ENCODE measurements at regions not wholly inside any gene's neighbourhood (a gene's known extent, or its start where the extent isn't known, plus 50 kb on each side); places are given as distances from the start of the nearest gene placed in this dataset.

- DNase-seq, result peak in 1 of 42 donors; percentile 37
- intact Hi-C loops (cut with DNase I), result no loop called here
Measured at GRCh38 chr2:236667526-236667925, 97.9 kb downstream of the ACKR3 start.

GRCh38 chr2:236668531-236668969 lies 98.9 kb downstream of the ACKR3 start:
- intact Hi-C loops (cut with DNase I), result no loop called here
- peak in 2 of 42 donors; percentile 30 to 38 for DNase-seq

DNA sequence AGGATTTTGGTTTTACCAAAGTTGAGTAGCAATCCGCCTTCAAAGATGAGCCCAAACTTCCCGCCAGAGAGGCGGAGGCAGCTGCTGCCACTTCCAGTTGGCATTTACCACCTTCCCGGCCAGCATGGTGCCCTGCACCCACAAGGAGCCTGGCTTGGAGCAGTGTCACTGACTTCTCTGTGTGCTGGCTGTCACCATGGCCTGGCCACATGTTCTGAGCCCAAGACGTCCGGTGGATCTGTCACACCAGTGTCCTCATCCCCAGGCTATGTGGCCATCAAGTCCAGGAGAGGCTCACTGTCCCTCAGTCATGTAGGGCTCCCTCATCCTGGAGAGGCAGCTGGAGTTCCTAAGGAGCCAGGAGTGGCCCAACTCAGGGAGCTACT lies 100.6 kb downstream of the ACKR3 start:
- intact Hi-C loops (cut with DNase I), result no loop called here
- DNase-seq, result peak in 29 of 42 donors; percentile 12 to 72 (median 37)

DNA sequence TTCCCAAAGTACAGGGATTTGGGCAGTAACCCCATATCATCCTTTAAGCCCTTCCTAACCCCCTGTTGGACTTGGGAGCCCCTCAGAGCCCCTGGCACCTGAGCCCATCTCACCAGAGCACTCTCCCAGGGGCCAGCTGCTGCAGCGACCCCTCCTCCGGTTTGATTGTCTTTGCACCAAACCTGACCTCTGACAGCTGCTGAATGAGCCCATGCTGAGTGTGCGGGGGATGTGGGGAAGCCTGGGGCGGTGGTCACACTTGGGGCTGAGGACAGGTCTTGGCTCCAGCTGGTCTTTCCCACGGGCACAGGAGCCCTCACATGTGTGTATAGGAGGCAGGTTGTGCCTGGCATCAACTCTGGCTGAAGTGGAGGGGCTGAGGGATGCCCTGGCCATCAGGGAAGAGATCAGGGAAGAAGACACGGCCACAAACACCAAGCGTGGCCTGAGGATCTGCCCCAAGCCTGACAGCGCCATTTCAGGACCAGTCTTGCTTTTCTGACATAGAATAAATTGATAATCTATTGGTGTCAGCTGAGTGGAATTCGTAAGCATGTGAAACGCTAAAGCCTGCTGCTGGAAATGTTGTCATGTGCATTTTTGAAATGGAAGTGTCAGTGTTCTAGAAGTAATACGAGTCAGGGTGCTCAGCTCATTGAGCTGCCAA lies 102.4 kb downstream of the ACKR3 start:
- peak in 2 of 42 donors; percentile 10 to 26 for DNase-seq
- intact Hi-C loops (cut with DNase I), result no loop called here

DNA sequence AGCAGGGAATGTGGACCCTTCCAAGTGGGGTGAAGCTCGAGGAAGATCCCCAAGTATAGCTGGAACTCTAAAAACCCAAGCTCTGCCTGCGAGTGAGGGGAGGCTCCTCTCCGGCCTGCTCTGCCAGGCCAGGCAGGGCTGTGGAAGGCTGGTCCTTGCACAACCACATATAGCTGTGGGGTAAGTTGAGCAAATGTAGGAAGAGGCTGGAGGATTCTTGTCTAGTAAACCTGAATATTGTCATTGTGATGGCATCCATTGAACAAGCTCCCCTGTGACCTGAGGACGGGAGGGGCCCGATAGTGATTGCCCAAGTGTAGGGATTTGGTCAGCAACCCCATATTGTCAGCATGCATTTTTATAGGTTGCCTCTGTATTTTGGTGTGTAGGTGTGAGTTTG lies 103.0 kb downstream of the ACKR3 start:
- intact Hi-C loops (cut with DNase I), result no loop called here
- peak in 1 of 42 donors; percentile 5 for DNase-seq

DNA sequence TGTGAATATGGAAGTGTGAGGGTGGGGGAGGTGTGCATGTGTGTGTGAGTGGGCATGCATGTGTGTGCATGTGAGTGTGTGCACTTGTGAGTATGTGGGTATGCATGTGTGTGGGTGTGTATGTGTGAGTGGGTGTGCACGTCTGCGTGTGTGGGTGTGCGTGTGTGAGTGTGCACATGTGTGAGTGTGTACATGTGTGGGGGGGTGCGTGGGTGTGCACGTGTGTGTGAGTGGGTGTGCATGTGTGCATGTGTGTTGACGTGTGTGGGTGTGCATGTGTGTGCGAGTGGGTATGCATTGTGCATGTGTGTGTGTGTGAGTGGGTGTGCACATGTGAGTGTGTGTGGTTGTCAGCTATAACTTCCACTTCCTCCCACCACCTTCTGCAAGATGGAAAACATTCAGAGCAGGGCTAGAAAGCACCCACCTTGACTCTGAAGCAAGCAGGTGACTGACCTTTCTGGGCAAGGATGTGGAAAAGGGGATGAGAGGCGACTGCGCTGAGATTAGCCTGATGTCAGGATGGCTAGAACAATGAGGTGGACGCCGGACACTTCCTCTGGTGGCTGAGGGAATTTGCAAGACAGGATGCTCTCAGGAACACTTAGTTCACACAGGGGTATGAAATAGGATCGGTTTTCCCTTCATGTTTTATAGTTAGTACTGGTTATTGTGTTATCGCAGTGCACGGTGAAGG lies 103.6 kb downstream of the ACKR3 start:
- DNase-seq, result peak in 2 of 42 donors; percentile 15 to 31
- intact Hi-C loops (cut with DNase I), result no loop called here

DNA sequence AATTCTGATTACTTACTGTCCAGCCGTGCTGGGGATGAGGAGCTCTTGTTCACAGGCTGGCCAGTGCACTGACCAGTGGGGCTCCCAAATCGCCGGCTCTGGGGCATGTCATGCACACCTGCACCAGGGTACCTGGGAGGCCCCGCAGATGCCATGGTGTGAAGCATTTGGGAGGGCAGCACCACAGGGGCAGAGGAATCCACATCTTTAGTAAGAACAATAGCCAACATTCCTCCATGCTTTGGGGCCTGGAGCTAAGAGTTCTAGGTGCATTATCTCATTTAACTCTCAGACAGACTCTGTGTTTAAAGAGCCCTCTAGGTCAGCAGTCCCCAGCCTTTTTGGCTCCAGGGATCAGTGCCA lies 104.2 kb downstream of the ACKR3 start:
- peak in 2 of 42 donors; percentile 21 to 32 for DNase-seq
- intact Hi-C loops (cut with DNase I), result no loop called here

DNA sequence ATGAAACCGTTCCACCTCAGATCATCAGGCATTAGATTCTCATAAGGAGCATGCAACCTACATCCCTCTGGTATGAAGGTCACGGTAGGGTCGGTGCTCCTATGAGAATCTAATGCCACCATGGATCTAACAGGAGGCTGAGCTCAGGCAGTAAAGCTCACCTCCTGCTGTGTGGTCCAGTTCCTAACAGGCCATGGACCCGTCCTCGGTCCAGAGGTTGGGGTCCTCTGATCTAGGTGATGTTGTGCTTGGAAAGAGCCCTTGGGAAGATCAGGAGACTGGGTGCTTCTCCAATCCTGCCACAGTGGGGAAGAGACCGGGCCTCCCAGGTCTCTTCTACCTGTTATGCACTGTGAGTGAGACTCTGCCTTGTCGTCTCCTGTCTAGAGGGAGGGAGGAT lies 104.6 kb downstream of the ACKR3 start:
- intact Hi-C loops (cut with DNase I), result no loop called here
- peak in 1 of 42 donors; percentile 18 for DNase-seq

DNA sequence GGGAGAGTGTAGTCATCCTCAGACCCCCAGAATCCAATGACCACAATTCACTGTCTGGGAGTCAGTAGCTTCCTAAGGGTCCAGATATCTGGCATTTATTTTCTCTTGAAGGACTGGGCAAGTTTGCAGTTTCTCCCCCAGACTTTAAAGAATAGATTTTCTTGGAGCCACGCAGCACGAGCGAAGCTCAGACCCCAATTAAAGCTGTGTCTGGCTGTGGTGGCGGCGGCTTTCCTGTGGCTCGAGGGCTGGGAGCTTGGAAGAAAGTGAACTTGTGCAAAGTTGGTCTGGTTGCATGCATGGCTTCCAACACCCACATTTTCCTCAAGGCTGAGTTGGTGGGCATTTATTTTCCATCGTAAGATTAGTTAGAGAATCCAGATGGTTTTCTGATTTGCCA lies 105.0 kb downstream of the ACKR3 start:
- intact Hi-C loops (cut with DNase I), result no loop called here
- DNase-seq, result peak in 1 of 42 donors; percentile 16

- DNase-seq, result peak in 1 of 42 donors; percentile 14
- intact Hi-C loops (cut with DNase I), result no loop called here
Measured at GRCh38 chr2:236675051-236675450, 105.4 kb downstream of the ACKR3 start.

DNA sequence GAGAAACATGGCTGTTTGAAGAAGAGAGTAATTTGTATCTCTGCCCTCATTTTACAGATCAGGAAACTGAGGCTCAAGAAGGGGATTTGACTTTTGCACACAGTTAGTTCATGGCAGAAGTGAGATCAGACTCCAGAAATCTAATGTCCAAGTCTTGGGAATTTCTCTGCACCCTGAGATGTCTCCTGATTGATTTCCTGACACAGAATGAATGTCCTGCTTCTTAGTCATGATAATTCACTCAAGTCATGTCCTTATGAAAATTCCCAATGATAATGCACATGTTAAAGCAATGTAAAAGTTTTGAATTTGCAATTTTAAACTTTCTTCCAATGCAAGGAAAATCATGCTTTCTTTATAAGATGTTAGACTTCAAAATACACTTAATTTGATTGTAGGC lies 105.9 kb downstream of the ACKR3 start:
- no peak for DNase-seq
- intact Hi-C loops (cut with DNase I), result no loop called here

- DNase-seq, result no peak
- intact Hi-C loops (cut with DNase I), result no loop called here
Measured at GRCh38 chr2:236676136-236676873, 106.7 kb downstream of the ACKR3 start.

- no peak for DNase-seq
- intact Hi-C loops (cut with DNase I), result no loop called here
Measured at GRCh38 chr2:236677368-236677767, 107.7 kb downstream of the ACKR3 start.

GRCh38 chr2:236678307-236678975 lies 108.8 kb downstream of the ACKR3 start:
- no peak for DNase-seq
- intact Hi-C loops (cut with DNase I), result no loop called here

DNA sequence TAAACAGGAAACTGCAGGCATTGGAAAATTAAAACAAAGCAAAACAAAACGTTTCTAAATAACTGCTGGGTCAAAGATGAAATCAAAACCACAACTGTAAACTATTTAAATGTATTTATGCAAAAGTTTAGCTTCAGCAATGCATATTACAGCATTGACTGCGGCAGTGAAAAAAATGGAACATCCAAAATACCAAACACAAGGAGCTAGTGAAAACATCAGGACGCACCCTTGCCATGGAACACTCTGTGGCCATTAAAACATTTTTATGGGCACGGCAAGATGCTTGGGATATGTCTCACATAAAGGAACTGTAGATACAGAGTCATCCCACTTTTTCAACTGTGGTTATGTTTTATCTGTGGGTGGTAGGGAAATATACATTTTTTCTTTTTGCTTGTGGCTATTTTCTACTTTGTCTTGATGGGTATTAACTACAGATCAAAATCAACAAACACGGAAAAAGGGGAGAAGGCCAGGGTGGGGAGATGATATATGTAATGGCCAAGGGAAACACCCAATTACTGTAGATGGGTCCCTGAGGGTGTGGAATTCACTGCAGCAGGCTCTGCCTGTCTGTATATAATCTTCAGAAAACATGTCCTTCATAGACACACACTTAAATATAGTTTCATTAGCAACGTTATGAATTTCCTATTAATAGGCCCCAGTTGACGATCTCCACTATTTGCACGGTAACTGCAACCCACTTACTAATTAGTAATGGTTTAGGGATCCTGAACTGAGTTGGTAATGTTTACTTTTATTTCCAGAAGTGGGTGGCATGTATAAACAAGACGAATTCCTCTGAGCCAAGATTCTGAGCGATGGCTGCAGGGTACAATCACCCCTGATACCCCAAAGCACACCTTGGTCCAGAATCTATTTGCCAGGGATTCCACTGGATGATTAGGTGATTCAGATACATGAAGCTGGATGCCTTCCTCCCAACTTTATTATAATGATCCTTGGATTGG lies 110.5 kb downstream of the ACKR3 start:
- no peak for DNase-seq
- intact Hi-C loops (cut with DNase I), result no loop called here

- intact Hi-C loops (cut with DNase I), result no loop called here
- peak in 3 of 42 donors; percentile 13 to 30 (median 25) for DNase-seq
Measured at GRCh38 chr2:236682651-236683422, 113.2 kb downstream of the ACKR3 start.

DNA sequence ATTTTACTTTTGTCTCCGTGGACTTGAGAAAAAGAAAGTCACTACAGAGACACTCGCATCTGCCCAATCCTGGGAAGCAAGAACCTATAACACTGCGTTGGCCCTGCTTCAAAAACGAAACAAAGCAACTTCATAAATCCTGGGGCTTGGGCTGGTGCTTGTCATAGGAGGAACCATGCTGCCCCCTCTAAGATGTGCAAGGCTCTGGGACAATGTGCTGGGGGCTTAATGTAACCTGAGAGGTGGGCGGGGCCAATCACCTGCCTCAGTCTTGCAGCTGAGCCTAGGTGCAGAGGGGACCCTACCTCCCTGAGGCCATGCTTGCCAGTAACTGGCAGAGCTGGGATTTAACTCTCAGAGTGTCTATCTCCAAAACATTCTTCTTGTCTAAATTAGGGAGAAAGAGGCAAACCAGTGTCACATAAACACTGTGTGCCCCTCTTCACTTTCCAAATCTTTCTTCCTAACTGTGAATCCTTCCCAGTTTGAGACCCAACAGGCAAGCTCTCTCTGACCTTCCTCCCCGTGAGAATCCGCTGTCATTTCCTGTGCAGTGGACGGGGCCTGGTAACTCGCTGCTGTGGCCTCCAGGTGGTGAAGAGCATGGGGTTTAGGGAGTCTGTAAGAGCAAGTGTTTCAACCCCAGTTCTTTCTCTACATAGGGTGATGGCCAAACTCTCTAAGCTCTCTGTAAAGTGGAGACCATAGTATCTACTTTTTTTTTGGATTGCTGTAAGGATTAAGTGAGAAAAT lies 115.1 kb downstream of the ACKR3 start:
- intact Hi-C loops (cut with DNase I), result no loop called here
- peak in 1 of 42 donors; percentile 8 for DNase-seq
